ENCODE measurements at regions not wholly inside any gene's neighbourhood (a gene's known extent, or its start where the extent isn't known, plus 50 kb on each side); places are given as distances from the start of the nearest gene placed in this dataset.

GRCh38 chr9:88678008-88678407 is 143.0 kb downstream of the NXNL2 start:
- TF ChIP-seq CTCF (IDR thresholded peaks at IDR 0.05) (no peak), EZH2 (IDR thresholded peaks at IDR 0.05; ENCODE audit: borderline replicate concordance, insufficient read depth, low read depth, low read length, poor library complexity, severe bottlenecking) (no peak)

All from B cell (primary cell).